Myocyte (in vitro differentiated cells): ENCODE measurements at regions not wholly inside any gene's neighbourhood (a gene's known extent, or its start where the extent isn't known, plus 50 kb on each side); places are given as distances from the start of the nearest gene placed in this dataset.
"Not testable (repeated sequence)": the region's sequence is repeated elsewhere in the genome, so short reads cannot be mapped to it uniquely, and the experiment has no call there.

ENCODE experiments used
- DNase-seq: peaks from one replicate; pipeline ENCODE4 v3.0.0-alpha.2; 2012; ENCODE audit warnings: low read depth

DNA sequence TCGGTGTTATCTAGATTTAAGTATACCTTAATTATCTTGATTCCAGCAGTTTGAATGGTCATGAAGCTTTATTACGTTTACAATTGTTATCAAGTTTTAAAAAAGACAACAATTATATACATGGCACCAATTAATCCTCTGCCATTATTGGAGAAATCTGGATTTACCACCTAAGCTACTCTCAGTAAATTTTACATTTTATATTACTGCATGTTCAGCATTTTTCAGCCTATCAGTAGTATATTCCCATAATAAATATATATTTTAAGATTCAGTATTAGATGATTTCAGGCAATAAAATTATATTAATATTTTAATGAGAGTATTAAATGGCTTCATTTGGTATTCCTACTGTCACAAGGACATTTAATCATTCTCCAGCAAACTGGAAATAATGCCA, 264.5 kb upstream of the PRDM9 start:
- no peak for DNase-seq

DNA sequence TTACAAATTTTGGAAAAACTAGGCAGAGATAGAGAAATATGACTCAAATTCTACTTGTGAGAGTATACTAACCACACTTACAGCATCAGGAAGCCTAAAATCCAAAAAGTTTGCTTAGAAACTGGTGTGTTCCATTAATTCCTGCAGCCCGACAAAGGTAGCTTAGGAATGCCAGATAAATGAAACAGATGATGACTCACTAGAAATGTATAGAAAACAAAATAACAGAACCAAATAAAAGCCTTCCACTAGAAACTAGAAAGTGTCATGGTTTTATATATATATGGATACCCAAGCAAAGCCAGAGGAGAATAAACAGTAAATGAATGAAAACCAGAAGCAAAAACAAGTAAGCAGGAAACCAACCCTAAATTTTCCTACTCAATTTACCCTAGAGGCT, 272.2 kb upstream of the PRDM9 start:
- DNase-seq, result no peak

DNA sequence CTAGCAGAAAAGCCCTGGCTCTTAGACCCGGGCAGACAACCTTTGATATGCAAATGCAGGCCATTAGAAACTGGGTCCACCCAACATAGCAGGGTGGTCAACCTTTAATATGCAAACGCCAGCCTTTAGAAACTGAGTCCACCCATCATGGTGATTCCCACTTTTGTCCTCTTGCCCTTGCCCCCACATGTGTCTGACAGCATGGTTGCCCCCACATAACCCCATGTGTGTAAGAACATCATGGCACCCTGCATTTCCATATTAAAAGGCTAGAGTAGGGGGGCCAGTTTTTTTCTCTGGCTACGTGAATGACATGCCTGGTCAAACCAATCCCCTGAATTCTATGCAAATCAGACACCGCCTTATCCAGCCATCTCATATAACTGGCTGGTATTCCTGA, 273.2 kb upstream of the PRDM9 start:
- no peak for DNase-seq

DNA sequence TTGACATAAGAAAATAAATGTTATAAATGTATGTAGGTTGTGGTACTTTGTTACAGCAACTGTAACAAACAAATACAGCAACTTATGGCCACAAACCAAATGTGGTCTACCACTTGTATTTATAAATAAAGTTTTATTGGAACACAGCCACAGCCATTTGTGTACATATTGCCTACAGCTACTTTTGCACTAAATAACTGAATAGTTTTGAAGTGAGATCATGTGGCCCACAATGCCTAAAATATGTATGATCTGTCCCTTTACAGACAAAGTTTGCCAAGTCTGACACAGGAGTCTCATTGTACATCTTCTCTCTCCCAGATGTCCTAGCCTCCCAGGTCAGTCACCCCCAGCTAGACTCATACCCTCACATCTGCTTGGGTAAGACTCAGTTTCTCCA, 283.6 kb upstream of the PRDM9 start:
- no peak for DNase-seq

DNA sequence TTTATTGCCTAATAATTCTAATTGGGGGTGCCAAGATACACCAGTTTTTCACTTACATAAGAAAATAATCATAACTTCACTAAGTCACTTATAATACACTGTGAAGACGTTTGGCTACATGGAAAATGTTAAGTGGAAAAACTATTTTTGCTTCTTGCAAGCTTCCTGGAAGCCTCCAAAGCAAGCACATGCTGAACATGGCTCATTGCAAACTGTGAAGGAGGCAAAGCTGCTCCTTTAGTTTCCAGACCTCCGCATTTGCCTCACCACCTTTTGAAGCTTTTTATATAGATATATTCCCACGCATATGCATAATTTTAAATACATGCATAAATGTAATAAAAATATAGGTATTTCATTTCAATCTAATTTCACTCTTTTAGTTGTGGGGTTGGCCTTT, 285.6 kb upstream of the PRDM9 start:
- DNase-seq, result no peak

DNA sequence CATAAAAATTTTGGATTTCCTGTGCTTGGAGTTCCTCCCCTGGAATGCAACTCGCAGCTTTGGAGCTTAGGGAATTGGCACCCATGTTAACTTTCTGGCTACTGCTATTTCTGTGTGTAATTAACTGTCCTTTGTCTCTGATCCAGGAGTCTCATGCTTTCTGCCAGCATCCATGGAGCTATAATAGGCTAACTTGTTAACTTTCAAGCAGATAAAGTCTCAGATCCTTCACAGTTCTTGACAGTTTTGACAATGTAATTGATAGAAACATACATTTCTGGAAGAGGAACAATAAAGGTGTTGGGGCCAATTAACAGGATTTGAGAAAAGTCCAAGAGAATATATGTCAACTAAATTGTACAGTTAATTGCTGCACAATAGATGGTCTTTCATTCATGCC, 290.2 kb upstream of the PRDM9 start:
- DNase-seq, result no peak

DNA sequence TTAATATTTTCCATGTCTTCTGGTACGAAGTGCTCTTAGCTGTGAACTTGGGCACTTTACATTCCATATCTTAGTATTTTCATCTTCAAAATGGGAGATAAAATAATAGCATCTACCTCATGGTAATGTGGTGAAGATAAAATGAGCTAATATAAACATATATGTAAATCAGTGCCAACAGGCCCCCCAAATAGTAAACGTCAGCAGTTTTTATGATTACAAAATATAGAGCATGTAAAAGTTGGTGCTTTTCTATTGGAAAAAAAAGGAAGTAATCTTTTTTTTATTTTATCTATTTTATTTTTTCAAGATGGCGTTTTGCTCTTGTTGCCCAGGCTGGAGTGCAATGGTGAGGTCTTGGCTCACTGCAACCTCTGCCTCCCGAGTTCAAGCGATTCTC, 291.1 kb upstream of the PRDM9 start:
- DNase-seq, result no peak

DNA sequence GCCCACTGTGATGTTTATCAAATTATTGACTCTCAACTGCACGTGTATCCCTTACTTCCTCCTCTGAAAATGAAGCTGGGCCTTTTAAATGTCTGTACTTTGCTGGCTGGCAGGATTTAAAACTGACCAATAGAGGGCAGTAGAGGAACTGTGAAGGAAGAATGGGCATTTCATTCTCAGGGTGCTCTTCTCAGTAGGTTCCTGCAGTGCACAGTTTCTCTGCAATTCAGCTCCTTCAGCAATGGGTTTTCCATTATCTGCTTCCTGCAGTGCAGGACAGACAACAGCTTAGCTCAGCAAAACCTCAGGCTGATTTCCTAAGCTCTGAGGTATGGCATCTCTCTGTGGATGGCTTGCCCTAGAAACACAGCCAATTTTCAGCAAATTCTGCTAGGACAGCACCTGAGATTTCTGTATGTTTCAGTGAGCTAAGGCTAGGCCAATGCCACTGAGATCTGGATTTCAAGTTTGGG, 298.4 kb upstream of the PRDM9 start:
- no peak for DNase-seq

DNA sequence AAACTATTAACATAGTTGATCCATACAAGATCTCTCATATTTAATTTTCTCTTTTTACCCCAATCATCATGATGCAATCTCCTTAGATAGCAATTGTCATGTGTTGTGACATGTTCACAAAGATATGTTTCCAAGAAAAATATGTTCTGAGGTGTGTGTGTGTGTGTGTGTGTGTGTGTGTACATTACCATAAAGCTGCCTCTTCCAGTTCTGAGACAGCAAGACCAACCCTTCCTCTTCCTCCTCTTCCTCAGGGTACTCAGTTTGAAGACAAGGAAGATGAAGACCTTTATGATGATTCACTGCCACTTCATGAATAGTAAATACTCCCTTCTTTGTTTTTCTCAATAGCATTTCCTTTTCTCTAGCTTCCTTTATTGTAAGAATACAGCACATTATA, 303.3 kb upstream of the PRDM9 start:
- no peak for DNase-seq

DNA sequence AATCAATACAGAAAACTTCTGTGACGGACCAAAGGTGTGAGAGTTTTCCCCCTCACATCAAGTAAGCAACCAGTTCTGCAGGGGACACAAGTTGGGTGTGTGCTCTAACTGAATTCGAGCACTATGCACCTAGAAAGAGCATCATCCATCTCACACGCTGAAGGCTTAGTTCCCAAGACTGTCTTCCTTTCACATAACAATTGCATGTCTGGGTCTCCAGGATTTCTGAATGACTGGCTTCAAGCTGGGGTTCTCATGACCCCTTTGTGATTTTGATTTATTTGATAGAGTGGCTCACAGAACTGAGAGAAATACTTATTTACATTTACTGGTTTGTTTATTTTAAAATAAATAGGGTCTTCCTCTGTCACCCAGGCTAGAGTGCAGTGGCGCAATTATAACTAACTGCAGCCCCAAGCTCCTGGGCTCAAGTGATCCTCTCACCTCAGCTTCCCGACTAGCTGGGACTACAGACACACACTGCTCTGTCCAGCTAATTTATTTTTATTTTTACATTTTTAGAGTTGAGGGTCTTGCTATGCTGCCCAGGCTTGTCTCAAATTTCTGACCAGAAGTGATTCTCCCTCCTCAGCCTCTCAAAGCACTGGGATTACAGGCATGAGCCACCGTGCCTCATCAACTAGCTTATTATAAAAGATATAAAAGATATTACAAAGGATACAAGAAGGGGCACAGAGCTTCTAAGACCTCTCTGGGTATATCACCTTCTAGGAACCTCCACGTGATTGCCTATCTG, 316.7 kb upstream of the CDH12 start:
- no peak for DNase-seq

DNA sequence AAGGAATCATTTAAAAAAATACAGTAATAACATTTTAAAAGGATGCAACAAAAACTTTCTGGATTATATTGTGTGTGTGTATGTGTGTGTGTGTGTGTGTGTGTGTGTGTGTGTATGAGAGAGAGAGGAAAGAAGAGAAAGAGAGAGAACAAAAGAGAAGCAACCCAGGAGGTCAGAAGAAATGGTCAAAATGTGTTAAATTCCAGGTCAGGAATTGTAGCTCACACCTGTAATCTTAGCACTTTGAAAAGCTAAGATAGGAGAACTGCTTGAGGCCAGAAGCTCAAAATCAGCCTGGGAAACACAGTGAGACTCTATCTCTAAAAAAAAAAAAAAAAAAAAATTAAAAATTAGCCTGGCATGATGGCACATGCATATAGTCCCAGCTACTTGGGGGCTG, 311.8 kb upstream of the CDH12 start:
- DNase-seq, result no peak

DNA sequence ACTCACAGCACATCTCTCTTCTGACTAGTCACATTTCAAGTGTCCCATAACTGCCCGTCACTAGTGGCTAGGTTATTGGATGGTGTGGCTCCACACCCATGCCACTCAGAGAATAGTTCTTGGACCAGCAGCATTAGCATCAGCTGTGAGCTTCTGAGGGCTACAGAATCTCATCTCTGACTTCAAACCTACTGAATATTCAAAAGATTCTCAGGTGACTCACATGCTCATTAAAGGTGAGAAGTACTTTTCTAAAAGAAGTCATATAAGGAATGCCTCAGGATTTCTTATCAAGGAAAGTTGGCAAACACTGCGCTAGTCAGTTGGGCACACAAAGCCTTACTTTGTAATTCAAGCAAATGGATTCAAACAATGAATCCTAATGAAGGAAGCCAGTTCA, 305.0 kb upstream of the CDH12 start:
- no peak for DNase-seq

DNA sequence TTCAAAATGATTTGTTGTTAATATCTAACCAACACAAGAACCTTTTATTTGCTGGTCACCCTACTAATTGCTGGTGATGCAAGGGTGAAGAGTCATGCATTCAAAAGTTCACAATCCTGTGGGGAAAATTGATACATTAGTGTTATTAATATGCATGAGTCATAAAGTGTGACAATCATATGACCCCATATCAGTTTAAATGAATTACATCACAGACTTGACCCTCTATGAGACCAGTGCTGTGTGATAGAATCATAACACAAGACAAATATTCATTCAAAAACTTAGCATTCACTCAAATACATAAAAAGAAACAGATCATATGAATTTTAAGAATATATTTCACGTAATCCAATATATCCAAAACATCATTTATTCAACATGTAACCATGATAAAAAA, 304.6 kb upstream of the CDH12 start:
- no peak for DNase-seq

DNA sequence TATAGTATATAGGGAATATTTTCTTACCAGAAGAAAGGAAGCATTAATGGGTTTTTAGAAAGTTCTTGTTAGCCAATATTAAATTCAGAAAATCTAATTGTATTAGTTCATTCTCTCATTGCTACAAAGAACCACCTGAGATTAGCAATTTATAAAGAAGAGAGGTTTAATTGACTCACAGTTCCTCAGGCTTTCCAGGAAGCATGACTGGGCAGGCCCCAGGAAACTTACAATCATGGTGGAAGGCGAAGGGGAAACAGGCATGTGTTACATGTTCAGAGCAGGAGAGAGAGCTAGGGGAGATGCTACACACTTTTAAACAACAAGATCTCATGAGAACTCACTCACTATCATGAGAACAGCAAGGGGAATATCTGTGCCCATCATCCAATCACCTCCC, 304.0 kb upstream of the CDH12 start:
- DNase-seq, result no peak

DNA sequence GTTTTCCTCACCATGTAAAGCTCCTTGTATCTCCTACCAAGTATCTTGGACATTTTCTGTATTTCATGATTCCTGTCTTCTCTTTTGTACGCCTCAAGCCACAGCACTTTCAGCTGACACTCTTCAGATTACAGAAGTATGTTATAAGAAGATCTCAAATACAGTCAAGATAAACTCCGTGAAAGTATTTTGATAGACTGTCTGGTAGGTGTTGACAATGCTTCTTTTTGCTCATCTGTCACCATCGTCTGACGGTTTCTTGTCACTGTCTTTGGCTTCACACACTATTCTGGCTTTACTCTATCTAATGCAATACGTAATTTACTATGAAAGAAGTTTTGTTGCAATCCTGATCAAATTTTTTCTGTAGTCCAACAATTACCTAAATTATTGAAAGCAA, 294.5 kb upstream of the CDH12 start:
- DNase-seq, result no peak

DNA sequence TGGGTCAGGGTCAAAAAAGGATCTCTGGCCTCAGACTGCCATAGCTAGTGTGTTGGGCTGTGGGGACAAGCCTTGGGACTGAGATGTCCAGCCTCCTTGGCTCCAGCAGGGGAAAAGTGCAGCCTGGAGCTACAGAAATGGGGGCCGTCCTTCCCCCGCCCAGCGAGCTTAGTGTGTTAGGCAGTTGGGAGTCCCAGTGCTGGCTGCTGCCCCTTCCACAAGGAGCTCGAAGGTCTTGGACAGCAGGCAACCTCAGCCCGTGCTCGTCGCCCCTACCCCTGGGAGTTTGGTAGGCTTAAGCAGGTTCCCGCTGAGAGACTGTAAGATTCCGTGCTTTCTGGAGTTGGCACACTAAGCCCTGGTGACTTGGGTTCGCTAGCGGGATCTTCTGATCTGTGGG, 293.0 kb upstream of the CDH12 start:
- DNase-seq, result no peak

DNA sequence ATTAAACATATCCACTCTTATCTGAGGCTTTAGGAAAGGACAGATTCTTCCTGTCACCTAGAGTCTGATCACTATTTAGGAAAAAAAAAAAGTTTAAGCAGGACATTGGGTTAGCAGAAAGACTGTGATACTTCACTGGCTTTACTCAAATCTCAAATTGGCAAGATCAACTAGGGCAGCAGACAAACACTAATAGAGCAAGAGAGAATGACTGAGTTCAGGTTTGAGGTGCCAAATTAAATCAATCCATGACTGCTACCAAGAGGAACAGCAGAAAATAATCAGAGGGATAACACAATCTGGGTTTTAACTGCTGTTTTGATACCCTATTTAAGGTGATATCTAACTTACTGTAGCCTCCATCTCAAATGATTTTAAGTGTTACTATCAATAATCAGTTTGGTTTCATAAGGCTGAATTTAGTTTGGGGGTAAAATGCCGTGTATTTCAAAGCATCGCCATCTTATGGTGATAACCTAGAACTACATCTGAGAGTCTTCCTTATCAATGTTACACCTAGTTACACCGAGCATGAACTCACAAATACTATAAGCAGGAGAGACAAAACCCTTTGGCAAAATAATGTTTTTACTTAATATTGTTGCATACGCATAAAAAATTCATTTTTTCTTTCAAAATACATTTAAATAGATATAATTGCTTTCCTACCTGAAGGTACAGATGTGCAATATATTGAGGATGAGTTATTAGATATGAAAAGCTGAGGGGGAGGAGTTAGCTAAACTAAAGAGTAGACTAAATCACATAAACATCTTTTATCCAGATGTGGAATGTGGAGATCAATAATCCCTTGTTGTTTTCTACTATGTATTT, 286.4 kb upstream of the CDH12 start:
- DNase-seq, result no peak

DNA sequence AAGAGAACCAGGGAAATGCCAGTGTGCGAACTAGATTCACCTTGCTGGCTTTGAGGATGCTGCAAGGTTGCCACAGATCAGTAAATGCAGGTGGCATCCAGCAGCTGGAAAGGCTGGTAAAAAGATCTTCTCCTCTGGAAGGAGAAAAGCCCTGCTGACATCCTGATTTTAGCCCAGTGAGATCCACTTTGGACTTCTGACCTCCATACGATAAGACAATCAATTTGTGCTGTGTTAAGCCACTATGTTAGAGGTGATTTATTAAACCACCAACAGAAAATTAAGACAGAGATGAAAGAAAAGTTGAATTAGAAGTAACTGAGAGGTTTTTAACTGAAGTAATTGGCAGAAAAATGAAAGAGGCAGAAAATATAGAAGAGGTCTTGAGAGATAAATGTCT, 283.8 kb upstream of the CDH12 start:
- DNase-seq, result no peak

DNA sequence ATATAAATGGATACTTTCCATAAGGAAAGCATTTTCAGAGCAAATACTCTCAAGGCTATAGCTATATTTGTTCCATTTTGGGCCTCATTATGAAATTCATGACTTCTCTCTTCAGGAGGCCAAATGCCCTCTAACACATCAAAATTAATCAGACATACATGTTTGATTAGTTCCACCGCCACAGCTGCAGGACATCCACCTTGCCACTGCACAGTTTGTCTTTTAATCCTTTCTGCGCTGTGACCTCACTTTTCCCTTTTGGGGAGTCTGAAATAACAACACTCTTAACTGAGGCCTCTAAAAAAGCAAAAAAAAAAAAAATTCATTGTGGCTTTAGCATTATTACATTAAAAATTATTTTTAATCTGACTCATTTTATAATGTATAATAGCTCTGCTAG, 279.1 kb upstream of the CDH12 start:
- no peak for DNase-seq

DNA sequence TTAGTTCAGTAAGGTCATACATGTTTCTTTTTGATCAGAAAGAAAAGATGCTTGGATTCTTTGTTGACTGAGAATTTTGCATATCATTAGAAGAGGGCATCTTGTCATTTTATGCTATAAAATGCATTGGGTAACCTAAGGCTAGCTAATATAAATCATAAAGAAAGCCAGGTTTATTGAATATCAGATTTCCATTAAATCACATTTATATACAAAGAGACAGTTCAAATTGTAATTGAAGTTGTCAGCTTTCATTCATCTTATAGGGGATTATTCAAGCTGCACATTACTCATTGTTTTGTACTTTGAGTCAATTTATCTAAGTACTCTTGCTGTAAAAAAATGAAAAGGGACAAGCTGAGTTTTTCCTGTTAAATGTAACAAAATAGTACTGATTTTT, 259.1 kb upstream of the CDH12 start:
- no peak for DNase-seq

DNA sequence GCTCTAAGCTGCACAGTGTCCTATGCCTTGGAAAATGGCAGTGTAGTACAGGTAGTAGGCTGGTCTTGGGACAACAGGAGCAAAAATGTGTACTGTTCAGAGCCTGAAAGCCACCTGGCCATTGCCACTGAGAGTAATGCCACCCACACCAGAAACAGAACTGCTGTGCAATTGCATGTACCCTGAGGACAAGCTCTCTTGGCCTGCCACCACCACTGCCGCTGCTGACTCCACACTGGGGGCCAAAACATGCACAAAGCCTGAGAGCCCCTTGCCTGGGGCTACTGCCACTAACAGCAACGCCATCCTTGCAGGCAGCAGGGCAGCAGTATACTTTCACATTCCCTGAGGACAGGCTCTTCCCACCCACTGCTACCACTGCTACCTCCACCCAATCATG, 251.9 kb upstream of the CDH12 start:
- DNase-seq, result no peak

DNA sequence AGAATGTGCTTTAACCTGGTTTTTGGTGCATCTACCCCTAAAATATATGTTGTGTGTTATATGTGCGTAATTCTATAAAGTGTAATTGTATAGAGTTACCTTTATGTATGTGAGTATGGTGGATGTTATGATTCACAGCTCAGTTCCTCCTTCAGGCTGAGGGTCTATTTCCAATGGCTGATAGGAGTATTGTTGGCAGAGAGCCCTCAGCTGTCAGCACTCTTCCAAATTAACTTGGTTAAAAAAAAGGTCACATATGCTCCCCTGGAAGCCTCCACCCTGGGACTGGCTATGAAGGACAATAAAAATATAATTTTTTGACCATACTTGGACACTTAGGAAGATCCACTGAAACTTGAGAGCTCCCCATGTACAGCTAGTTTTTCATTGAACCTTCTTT, 250.4 kb upstream of the CDH12 start:
- DNase-seq, result no peak

DNA sequence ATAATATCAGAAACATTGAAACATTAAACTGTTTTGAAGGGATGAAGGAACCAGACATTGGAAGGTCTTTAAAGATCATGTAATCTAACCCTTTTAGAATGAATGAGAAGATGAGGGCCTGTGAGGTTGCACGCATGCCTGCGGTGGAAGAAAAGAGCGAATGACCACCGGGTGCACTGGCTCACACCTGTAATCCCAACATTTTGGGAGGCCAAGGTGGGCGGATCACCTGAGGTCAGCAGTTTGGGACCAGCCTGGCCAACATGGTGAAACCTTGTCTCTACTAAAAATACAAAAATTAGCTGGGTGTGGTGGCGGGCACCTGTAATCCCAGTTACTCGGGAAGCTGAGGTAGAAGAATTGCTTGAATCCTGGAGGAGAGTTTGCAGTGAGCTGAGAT, 242.3 kb upstream of the CDH12 start:
- not testable (repeated sequence) for DNase-seq
